Hepatocyte (in vitro differentiated cells): ENCODE measurements at regions not wholly inside any gene's neighbourhood (a gene's known extent, or its start where the extent isn't known, plus 50 kb on each side); places are given as distances from the start of the nearest gene placed in this dataset.

ENCODE experiments used
- CTCF ChIP-seq: fragments of 200-600 bp; sonication (generic); IDR thresholded peaks from 2 replicates; pipeline ENCODE4 v1.5.1; 2016; ENCODE audit warnings: antibody characterized with exemption, mild to moderate bottlenecking; ENCODE audit not compliant: poor library complexity
- EZH2 ChIP-seq: fragments of 200-600 bp; sonication (generic); IDR thresholded peaks from 2 replicates; pipeline ENCODE4 v1.6.1; 2016; ENCODE audit warnings: antibody characterized with exemption, mild to moderate bottlenecking, borderline replicate concordance

- TF ChIP-seq CTCF (no peak), EZH2 (no peak)
Measured at GRCh38 chr20:52905241-52905994, 66.7 kb upstream of the TSHZ2 start.
